Vagina (tissue), 2 donors: ENCODE measurements at regions not wholly inside any gene's neighbourhood (a gene's known extent, or its start where the extent isn't known, plus 50 kb on each side); places are given as distances from the start of the nearest gene placed in this dataset.

ENCODE experiments used
- DNase-seq, 2 donors: peaks; one replicate each; pipeline ENCODE4 v3.0.0-alpha.2; 2017; ENCODE audit errors: extremely low spot score in 2 of 2
- H3K27ac ChIP-seq: fragments of 200-600 bp; sonication (generic); one replicate; pipeline ENCODE4 v1.5.1; 2019
- H3K27me3 ChIP-seq: fragments of 200-600 bp; sonication (generic); one replicate; pipeline ENCODE4 v1.5.1; 2019
- H3K36me3 ChIP-seq, 2 donors: fragments of 200-600 bp; sonication (generic); one replicate each; pipeline ENCODE4 v1.5.1; 2017 to 2019
- H3K4me1 ChIP-seq: fragments of 200-600 bp; sonication (generic); one replicate; pipeline ENCODE4 v1.5.1; 2019
- H3K4me3 ChIP-seq, 2 donors: fragments of 200-600 bp; sonication (generic); 1 replicate in 1 of 2; 2 replicates in 1 of 2; pipeline ENCODE4 v1.5.1; 2016 to 2019
- H3K9me3 ChIP-seq: fragments of 200-600 bp; sonication (generic); one replicate; pipeline ENCODE4 v1.5.1; 2019
- CTCF ChIP-seq, 3 experiments: fragments of 450-650 bp in 2 of 3; fragments of 200-600 bp in 1 of 3; sonication (generic) in 1 of 3; IDR thresholded peaks; one replicate each; pipeline ENCODE4 v1.5.1; 2017 to 2019; ENCODE audit warnings: antibody characterized with exemption in 3 of 3, mild to moderate bottlenecking in 2 of 3, moderate library complexity in 2 of 3
- POLR2A ChIP-seq, 2 donors: fragments of 450-650 bp; IDR thresholded peaks; one replicate each; pipeline ENCODE4 v1.6.1; 2017; ENCODE audit warnings: antibody characterized with exemption in 2 of 2, mild to moderate bottlenecking in 2 of 2, moderate library complexity in 2 of 2
- POLR2AphosphoS5 ChIP-seq, 2 donors: sonication (generic); formaldehyde crosslinking; IDR thresholded peaks; one replicate each; pipeline ENCODE4 v1.9.0; 2017; ENCODE audit warnings: antibody characterized with exemption in 2 of 2, mild to moderate bottlenecking in 2 of 2, low read depth in 1 of 2; ENCODE audit not compliant: insufficient read depth in 1 of 2
- intact Hi-C: fragments of 100-400 bp; cut with DNase I; formaldehyde crosslinking; loops from one replicate; pipeline ENCODE4 v1.15.1; 2023

- H3K27me3 ChIP-seq, result no peaks in the 10 kb centered on the region
- no peak overlapping the region for H3K4me3 ChIP-seq
- H3K36me3 ChIP-seq, result no peaks in the 10 kb centered on the region
- intact Hi-C loops, result no loop called here
- TF ChIP-seq CTCF (IDR thresholded peaks at IDR 0.05) (no peak), POLR2A (IDR thresholded peaks at IDR 0.05) (no peak)
- no peak for DNase-seq
- H3K27ac ChIP-seq, result no peak overlapping the region
- no peaks in the 10 kb centered on the region for H3K4me1 ChIP-seq
- no peaks in the 10 kb centered on the region for H3K9me3 ChIP-seq
Observed at GRCh38 chr2:59180111-59180510, 939.0 kb upstream of the FANCL start.

- Histone ChIP-seq H3K36me3 (no peaks in the 10 kb centered on the region), H3K4me3 (no peak overlapping the region), H3K9me3 (no peaks in the 10 kb centered on the region), H3K4me1 (no peaks in the 10 kb centered on the region), H3K27me3 (no peaks in the 10 kb centered on the region), H3K27ac (no peak overlapping the region)
- DNase-seq, result no peak
- intact Hi-C loops, result no loop called here
- no peak for TF ChIP-seq CTCF (IDR thresholded peaks at IDR 0.05)
- TF ChIP-seq POLR2A (IDR thresholded peaks at IDR 0.05), result no peak
- TF ChIP-seq POLR2AphosphoS5 (IDR thresholded peaks at IDR 0.05; ENCODE audit: insufficient read depth in 1 of 2, low read depth in 1 of 2), result no peak
Observed at GRCh38 chr2:59177748-59178147, 936.6 kb upstream of the FANCL start.

- Histone ChIP-seq H3K27me3 (no peaks in the 10 kb centered on the region), H3K4me3 (no peak overlapping the region), H3K36me3 (no peaks in the 10 kb centered on the region), H3K4me1 (no peaks in the 10 kb centered on the region), H3K27ac (no peak overlapping the region), H3K9me3 (no peaks in the 10 kb centered on the region)
- no peak for DNase-seq
- intact Hi-C loops, result no loop called here
- TF ChIP-seq POLR2A (IDR thresholded peaks at IDR 0.05) (no peak), CTCF (IDR thresholded peaks at IDR 0.05) (no peak), POLR2AphosphoS5 (IDR thresholded peaks at IDR 0.05; ENCODE audit: insufficient read depth in 1 of 2, low read depth in 1 of 2) (no peak)
Observed at GRCh38 chr2:59176737-59177136, 935.6 kb upstream of the FANCL start.

GRCh38 chr2:59174536-59175243 lies 933.6 kb upstream of the FANCL start:
- intact Hi-C loops, result no loop called here

More at GRCh38 chr2:59174536-59175243, 933.6 kb upstream of the FANCL start:
- H3K36me3 ChIP-seq, result no peaks in the 10 kb centered on the region
- TF ChIP-seq CTCF (IDR thresholded peaks at IDR 0.05), result no peak
- no peak for TF ChIP-seq POLR2A (IDR thresholded peaks at IDR 0.05)
- no peak for TF ChIP-seq POLR2AphosphoS5 (IDR thresholded peaks at IDR 0.05; ENCODE audit: insufficient read depth in 1 of 2, low read depth in 1 of 2)
- H3K4me1 ChIP-seq, result no peaks in the 10 kb centered on the region
- no peak for DNase-seq
- H3K4me3 ChIP-seq, result no peak overlapping the region
- no peak overlapping the region for H3K27ac ChIP-seq
- H3K9me3 ChIP-seq, result no peaks in the 10 kb centered on the region
- H3K27me3 ChIP-seq, result no peaks in the 10 kb centered on the region
